SU-DHL-6 (cell line): ENCODE measurements at regions not wholly inside any gene's neighbourhood (a gene's known extent, or its start where the extent isn't known, plus 50 kb on each side); places are given as distances from the start of the nearest gene placed in this dataset.

Source experiments
- H2AFZ ChIP-seq: fragments of 200-600 bp; sonication (generic); 2 replicates; pipeline ENCODE4 v1.6.1; 2014; ENCODE audit warnings: low read depth, mild to moderate bottlenecking, moderate library complexity, mixed read lengths, antibody characterized with exemption, low read length; ENCODE audit not compliant: severe bottlenecking
- H3F3A ChIP-seq: fragments of 200-600 bp; shearing (Covaris generic); 2 replicates; pipeline ENCODE4 v1.6.0; 2016; ENCODE audit warnings: antibody characterized with exemption, mild to moderate bottlenecking; ENCODE audit not compliant: insufficient read depth
- H3K27ac ChIP-seq: fragments of 200-600 bp; sonication (generic); 2 replicates; pipeline ENCODE4 v1.5.1; 2016; ENCODE audit warnings: low read depth, mild to moderate bottlenecking, low read length, moderate library complexity, mixed read lengths
- H3K27me3 ChIP-seq: fragments of 200-600 bp; sonication (generic), shearing (Covaris generic); 2 replicates; pipeline ENCODE4 v1.6.0; 2014; ENCODE audit warnings: mild to moderate bottlenecking, low read length
- H3K36me3 ChIP-seq: fragments of 200-600 bp; sonication (generic); 2 replicates; pipeline ENCODE4 v1.6.1; 2014; ENCODE audit warnings: mild to moderate bottlenecking, low read length, mixed read lengths
- H3K4me2 ChIP-seq: fragments of 300-600, 200-600 bp; shearing (Covaris generic), sonication (generic); 2 replicates; pipeline ENCODE4 v1.6.0; 2014; ENCODE audit warnings: low read length, low read depth, mild to moderate bottlenecking; ENCODE audit not compliant: poor library complexity, severe bottlenecking
- H3K4me3 ChIP-seq: fragments of 200-600 bp; sonication (generic); 2 replicates; pipeline ENCODE4 v1.5.1; 2014; ENCODE audit warnings: antibody characterized with exemption, low read length, mild to moderate bottlenecking, mixed read lengths; ENCODE audit not compliant: insufficient read depth, poor library complexity, severe bottlenecking
- H3K79me2 ChIP-seq: fragments of 200-600 bp; sonication (generic); 2 replicates; pipeline ENCODE4 v1.6.1; 2014; ENCODE audit warnings: mild to moderate bottlenecking, low read length, moderate library complexity; ENCODE audit not compliant: insufficient read depth
- H3K9ac ChIP-seq: fragments of 200-600 bp; sonication (generic); 2 replicates; pipeline ENCODE4 v1.7.0; 2014; ENCODE audit warnings: mild to moderate bottlenecking, low read length
- H3K9me2 ChIP-seq: fragments of 200-600 bp; sonication (generic); replicated peaks from 2 replicates; pipeline ENCODE4 v1.6.1; 2014; ENCODE audit warnings: low read length; ENCODE audit not compliant: insufficient read depth
- H3K9me3 ChIP-seq: fragments of 200-600 bp; sonication (generic); 2 replicates; pipeline ENCODE4 v1.6.1; 2014; ENCODE audit warnings: low read length, mixed read lengths; ENCODE audit not compliant: insufficient read depth
- H4K20me1 ChIP-seq: fragments of 200-600 bp; sonication (generic); 2 replicates; pipeline ENCODE4 v1.6.1; 2014; ENCODE audit warnings: low read depth, mild to moderate bottlenecking, antibody characterized with exemption, low read length, moderate library complexity, mixed read lengths
- CTCF ChIP-seq: fragments of 200-600 bp; sonication (generic); IDR thresholded peaks from one replicate; pipeline ENCODE4 v1.5.1; 2017; ENCODE audit warnings: antibody characterized with exemption, mild to moderate bottlenecking, low read length, moderate library complexity; ENCODE audit not compliant: insufficient read depth, poor library complexity, severe bottlenecking
- EZH2phosphoT487 ChIP-seq: fragments of 200-600 bp; sonication (generic), shearing (Covaris generic); conservative IDR thresholded peaks from 2 replicates; pipeline ENCODE4 v1.6.1; 2018; ENCODE audit warnings: mild to moderate bottlenecking, antibody characterized with exemption, low read length, moderate library complexity, mixed read lengths

GRCh38 chr6:3620937-3621336 lies 130.6 kb downstream of the PXDC1 start:
- Histone ChIP-seq H3F3A (no peaks in the 10 kb centered on the region), H3K79me2 (no peaks in the 10 kb centered on the region), H3K36me3 (no peaks in the 10 kb centered on the region), H3K4me3 (no peak overlapping the region), H3K9me2 (no peaks in the 10 kb centered on the region), H3K9me3 (no peaks in the 10 kb centered on the region), H3K27ac (no peak overlapping the region), H3K9ac (no peak overlapping the region), H4K20me1 (no peaks in the 10 kb centered on the region), H2AFZ (no peak overlapping the region), H3K4me2 (no peak overlapping the region), H3K27me3 (peaks cover 3% of the 10 kb centered on the region; the same call in 1 of the 2 replicates)
- no peak for TF ChIP-seq CTCF
- no peak for TF ChIP-seq EZH2phosphoT487

- no peak overlapping the region for H3K4me2 ChIP-seq
- no peak overlapping the region for H3K9ac ChIP-seq
- no peak for TF ChIP-seq CTCF
- TF ChIP-seq EZH2phosphoT487: no peak
- no peak overlapping the region for H2AFZ ChIP-seq
- H3K4me3 ChIP-seq: no peak overlapping the region
- no peaks in the 10 kb centered on the region for H3K9me2 ChIP-seq
- H4K20me1 ChIP-seq: no peaks in the 10 kb centered on the region
- peaks cover 3% of the 10 kb centered on the region; the same call in 1 of the 2 replicates for H3K27me3 ChIP-seq
- H3F3A ChIP-seq: no peaks in the 10 kb centered on the region
- no peaks in the 10 kb centered on the region for H3K9me3 ChIP-seq
- no peak overlapping the region for H3K27ac ChIP-seq
- no peaks in the 10 kb centered on the region for H3K79me2 ChIP-seq
- H3K36me3 ChIP-seq: no peaks in the 10 kb centered on the region
These were observed 131.1 kb downstream of the PXDC1 start for GRCh38 chr6:3620389-3620788.

DNA sequence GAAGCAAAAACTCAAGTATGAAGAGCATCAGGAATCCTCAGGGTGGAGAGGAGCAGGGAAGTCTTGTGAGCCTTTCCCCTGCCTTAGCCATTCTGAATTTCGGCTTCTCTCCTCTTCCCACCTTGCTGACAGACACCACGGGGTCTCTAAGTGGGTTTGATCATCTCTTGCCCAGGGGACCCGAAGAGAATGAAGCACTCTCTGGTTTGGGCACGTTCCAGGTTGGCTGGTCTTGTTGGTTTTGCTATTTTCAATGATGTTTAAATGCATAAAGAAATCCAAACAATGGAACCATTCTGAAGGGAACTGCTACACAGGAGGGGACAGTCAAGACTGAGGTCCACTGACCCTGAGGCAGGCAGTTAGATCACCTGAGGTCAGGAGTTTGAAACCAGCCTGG lies 131.7 kb downstream of the PXDC1 start:
- Histone ChIP-seq H3K36me3 (no peaks in the 10 kb centered on the region), H3K27ac (no peak overlapping the region), H4K20me1 (no peaks in the 10 kb centered on the region), H2AFZ (no peak overlapping the region), H3K4me3 (no peak overlapping the region), H3F3A (no peaks in the 10 kb centered on the region), H3K4me2 (no peak overlapping the region), H3K79me2 (no peaks in the 10 kb centered on the region), H3K9me2 (no peaks in the 10 kb centered on the region), H3K27me3 (peaks cover 3% of the 10 kb centered on the region; the same call in 1 of the 2 replicates), H3K9me3 (no peaks in the 10 kb centered on the region), H3K9ac (no peak overlapping the region)
- TF ChIP-seq CTCF (no peak), EZH2phosphoT487 (no peak)

DNA sequence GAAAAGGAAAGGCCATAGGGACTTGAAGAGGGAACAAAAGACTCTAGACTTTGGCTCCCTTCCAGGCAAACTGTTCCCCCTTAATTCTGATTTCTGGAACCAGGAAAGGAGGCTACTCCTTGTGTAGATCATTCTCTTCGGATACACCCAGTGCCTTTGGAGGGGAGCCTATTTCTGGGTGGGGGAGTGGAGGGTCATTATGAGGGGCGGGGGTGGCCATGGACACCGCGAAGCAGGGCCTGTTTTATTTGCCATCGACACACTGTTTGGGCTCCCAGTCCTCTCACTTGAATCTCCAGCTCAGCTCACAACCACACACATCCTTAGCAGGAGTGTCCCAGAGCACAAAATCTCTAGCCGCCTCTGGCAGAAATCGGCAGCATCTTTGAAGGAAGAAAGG lies 132.3 kb downstream of the PXDC1 start:
- Histone ChIP-seq H3K36me3 (no peaks in the 10 kb centered on the region), H3K9ac (no peak overlapping the region), H4K20me1 (no peaks in the 10 kb centered on the region), H3K79me2 (no peaks in the 10 kb centered on the region), H3K9me2 (no peaks in the 10 kb centered on the region), H3K4me2 (no peak overlapping the region), H3K27ac (no peak overlapping the region), H3K27me3 (peaks cover 3% of the 10 kb centered on the region; the same call in 1 of the 2 replicates), H3F3A (no peaks in the 10 kb centered on the region), H3K4me3 (no peak overlapping the region), H3K9me3 (no peaks in the 10 kb centered on the region), H2AFZ (no peak overlapping the region)
- TF ChIP-seq EZH2phosphoT487: no peak
- TF ChIP-seq CTCF: no peak
